Epithelial cell of prostate (primary cell): ENCODE measurements at regions not wholly inside any gene's neighbourhood (a gene's known extent, or its start where the extent isn't known, plus 50 kb on each side); places are given as distances from the start of the nearest gene placed in this dataset.

Experiments used
- DNase-seq: peaks from one replicate; pipeline ENCODE4 v3.0.0-alpha.2; 2011; ENCODE audit warnings: low read depth, low spot score
- H3K27ac ChIP-seq: fragments of 450-650 bp; 2 replicates; pipeline ENCODE4 v1.5.1; 2017; ENCODE audit warnings: mild to moderate bottlenecking

DNA sequence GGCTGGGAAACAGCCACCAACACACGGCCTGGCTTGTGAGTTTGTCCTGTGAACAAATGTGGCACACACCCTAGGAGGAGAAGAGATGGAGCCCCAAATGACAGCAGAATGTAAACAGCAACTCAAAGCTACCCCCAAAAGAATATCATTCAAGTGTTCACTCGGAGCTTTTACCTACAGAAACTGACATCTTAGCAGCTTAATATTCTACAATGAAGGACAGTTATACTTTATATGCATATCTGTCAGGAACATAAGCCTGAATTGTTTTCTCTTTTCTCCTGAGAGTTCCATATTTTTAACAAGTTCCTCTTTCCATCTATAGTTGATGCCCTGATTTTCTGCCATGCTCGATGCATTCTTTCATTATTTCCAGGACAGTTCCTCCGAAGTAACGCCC, 566.0 kb upstream of the MAP3K7 start:
- DNase-seq: no peak

DNA sequence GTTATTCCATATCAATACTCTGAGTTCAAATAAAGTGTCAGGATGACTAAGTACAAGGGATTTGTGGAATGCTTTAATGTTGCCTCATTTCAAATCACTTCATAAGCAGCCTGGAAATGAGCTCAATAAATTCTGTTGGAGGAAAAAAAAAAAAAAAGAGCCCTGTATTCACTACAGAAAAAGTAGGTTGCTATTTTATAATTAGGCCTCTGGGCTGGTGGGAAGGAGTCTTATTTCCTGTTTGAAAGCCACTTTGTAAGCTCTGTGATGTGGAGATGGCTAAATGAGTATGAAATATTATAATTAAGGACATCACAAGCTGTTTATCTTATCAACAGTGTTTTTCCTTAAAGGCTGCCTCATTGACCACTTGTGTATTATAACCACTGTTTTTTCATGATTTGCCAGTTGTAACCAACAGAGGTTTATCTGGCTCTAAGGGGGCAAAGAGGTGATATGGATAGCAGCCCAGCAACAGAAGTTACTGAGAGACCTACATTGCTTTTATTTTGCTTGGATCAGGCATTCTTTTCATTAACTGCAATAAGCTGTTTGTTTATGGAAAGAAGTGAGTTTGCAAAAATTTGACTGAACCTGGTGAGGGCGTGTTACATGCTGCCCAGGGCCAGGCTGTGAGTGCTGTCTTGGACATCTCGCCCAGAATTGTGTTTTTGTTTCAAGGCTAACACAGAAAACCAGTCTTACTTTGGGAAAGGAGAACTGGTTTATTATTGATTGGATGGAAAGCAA, 563.3 kb upstream of the MAP3K7 start:
- no peak overlapping the region for H3K27ac ChIP-seq
- DNase-seq: no peak

More for the DNA sequence above, 566.0 kb upstream of the MAP3K7 start:
- H3K27ac ChIP-seq: no peak overlapping the region

DNA sequence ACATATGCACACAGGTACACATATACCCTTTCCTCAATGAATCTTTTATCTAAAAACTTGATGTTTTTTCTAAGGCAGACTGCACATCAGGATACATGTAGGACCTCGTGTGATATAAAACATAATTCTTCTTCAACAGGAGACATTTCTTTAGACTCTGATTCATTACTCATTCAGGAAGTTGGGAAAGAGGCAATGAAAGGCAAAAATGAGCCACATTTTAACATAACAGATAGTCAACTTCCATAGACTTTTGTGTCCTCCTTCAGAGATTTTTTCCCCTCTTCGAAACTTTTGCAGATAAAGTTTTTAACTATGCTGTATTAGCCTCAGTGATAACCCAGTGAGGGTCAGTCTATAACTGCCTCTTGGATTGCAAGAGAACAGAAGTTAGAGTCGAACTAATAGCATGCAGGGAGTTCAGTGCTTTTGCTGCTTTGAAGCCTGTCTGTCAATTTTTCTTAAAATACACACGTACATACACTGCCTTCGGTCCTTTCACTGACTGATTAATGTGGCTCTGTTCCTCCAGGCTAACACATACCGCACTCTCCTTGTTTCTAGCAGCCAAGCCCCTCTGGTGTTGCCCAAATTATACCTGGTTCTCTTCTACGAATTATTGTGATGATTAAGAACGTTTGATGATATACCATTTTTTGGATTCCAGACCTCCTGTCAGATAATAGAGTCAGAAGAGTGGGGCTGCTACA, 562.5 kb upstream of the MAP3K7 start:
- DNase-seq: no peak
- no peak overlapping the region for H3K27ac ChIP-seq

DNA sequence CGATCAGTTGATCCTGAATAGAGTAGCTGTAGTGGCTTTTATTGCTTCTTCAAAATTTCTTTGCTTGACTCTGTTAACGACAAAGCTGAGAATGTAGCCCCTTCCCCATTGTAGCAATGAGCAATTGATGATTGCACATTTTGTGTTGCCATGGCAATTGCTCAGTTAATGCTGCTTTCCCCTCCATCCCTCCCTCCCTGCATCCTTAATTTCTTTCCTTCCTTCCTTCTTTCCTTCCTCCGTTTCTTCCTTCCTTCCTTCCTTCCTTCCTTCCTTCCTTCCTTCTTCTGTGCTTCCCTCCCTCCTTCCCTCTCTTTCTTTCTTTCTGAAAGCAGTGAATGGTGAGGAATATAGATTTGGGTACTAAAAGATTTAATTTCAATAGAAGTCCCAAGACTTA, 557.3 kb upstream of the MAP3K7 start:
- DNase-seq: no peak
- H3K27ac ChIP-seq: no peak overlapping the region

DNA sequence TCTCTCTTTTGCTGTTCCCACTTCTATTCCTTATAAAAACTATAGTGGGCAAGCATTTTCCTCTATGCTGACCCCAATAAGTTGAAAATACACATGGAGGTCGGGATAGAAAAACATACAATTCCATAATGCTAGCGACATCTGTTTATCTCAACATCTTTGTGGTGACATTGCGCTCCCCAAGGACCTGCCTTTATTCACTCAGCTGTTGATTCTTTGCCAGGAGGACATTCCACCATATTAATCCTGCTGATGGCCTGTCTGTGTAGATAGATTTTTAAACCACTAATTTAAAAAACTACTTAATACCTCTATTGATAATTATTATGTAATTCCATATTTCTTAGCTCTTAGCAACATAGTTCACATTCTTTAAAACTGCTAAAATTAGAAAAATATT, 555.3 kb upstream of the MAP3K7 start:
- no peak overlapping the region for H3K27ac ChIP-seq
- DNase-seq: no peak

DNA sequence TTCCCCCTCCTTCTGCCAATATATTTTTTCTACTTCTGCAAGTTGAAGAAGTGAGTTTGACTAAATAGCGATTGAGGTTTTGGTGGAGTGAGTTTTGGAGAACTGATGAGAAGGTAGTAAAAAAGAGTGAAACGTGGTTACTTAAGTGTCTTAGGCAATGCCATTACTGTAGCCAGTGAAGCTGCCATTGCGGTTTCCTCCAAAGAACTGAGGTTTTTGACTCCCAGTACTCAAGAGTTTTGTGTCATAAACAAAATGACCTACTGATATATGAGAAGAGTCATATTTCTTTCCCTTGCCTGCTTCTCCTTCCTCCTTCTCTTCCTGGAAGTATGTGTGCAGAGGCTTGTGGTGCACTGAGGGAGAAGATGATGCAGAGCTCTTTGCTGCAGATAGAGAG, 554.5 kb upstream of the MAP3K7 start:
- no peak for DNase-seq

DNA sequence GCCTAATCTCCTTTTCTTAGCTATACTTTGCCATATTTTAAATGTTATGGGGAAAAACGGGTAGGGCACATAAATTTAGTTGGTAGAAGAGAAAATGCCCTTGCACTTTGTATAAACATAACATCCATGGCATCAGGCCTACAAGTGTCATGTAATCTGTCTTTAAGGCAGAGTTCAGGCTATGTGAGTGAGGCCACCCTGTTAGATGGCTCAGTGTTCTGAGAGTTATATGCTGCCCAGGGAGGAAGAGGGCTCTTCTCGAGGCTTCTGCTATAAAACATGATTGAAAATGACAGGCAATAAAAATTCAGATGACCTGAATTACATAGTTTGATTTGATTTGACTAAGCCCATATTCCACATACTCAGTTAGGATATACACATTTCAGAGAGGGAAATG, 553.6 kb upstream of the MAP3K7 start:
- no peak for DNase-seq
- H3K27ac ChIP-seq: no peak overlapping the region

More for the DNA sequence above, 554.5 kb upstream of the MAP3K7 start:
- H3K27ac ChIP-seq: no peak overlapping the region

DNA sequence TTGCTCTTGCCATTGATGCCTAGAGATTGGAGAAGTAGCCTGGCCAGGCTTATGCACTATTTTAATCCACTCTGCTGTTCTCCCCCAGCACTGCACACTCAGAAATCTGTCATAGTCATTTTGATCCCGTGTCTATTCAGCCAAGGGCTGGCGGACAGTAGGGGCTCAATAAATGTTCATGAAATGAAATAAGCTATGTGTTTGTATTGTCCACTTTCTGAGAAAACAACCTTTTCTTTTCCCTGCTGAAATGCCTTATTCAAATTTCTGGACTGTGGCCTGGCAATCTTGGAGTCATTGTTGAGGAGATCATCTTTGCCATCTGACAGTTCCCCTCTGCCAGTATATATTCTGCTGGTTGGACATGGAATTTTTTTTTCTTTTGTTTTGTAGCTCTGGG, 550.4 kb upstream of the MAP3K7 start:
- no peak for DNase-seq

DNA sequence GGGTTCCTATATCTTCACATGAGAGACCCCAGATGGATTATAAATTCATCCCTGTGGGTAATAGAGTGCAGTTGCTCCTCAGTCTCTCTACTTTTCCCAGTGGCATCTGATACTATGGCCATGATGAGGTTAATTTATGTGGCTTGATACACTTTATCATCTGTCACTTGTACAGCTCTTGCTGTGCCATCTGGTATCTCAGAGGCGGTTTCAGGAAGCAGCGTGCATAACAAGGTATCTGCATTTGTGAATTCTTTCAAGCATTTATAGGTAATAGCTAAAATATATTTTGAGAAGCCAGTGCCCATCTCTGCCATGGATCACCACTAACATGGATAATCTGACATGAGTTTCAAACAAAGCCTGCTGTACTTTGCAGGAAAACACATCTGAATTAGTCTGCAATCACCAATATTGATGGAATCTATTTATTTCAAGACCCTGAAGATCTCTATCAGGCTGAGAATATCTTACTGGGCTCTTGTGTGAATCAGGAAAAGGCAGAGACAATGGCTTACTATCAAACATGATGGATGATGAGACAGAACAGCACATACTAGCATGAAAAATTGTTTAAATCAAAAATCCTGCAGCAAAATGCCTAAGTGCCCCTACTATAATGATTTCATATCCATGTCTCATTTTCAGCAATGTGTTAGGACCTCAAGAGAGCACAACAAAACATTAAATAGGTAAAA, 548.7 kb upstream of the MAP3K7 start:
- H3K27ac ChIP-seq: no peak overlapping the region
- no peak for DNase-seq

More for the DNA sequence above, 550.4 kb upstream of the MAP3K7 start:
- no peak overlapping the region for H3K27ac ChIP-seq

DNA sequence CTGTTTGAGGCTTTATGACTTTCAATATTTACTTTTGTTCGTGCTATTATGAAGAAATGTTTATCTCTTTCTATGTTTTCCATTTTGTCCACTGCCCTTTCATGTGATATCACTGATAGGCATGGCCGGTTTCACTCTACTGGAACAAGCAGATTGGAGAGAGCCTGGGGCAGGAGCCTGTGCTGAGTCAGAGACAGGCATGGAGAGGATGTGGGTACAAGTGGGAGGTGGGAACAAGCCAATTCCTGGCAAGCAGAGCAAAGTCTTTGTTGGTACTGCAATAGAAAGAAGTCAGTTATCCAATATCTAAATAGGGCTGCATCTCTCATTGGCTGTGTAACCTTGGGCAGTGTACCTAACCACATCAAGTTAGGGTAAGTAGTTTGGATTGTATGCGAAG, 545.6 kb upstream of the MAP3K7 start:
- DNase-seq: peak; percentile 24
- no peak overlapping the region for H3K27ac ChIP-seq

DNA sequence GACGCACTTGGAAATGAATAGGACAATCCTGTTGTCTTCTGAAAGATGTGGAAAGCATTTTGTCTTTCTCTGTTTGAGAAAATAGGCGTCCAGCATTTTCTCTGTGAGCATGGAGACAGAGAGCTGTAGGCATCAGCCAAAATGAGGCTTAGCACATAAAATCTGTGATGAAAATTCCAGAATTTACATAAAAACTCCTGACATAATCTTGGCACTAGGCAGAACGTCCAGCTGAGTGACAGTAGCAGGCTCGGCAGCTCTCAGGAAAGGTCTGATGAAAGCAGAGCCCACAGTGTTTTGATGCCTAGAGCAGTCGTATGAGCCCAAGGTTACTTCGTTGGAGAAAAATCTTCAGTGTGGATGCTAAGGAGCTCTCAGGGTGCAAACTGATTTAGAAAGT, 543.3 kb upstream of the MAP3K7 start:
- DNase-seq: no peak
- H3K27ac ChIP-seq: no peak overlapping the region

DNA sequence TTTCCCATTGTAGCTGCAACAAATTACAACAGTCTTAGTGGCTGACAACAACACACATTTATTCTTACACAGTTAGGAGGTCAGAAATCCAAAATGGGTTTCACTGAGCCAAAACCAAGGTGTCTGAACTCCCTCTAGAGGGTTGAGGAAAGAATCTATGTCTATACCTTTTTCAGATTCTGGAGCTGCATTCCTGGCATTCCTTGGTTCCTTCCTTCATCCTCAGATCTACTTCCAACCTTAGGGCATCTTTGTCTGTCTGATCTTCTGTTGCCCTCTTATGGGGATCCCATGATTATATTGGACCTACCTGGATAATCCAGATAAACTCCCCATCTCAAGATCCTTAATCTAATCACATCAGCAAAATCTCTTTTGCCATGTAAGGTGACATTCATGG, 540.9 kb upstream of the MAP3K7 start:
- no peak overlapping the region for H3K27ac ChIP-seq
- no peak for DNase-seq

DNA sequence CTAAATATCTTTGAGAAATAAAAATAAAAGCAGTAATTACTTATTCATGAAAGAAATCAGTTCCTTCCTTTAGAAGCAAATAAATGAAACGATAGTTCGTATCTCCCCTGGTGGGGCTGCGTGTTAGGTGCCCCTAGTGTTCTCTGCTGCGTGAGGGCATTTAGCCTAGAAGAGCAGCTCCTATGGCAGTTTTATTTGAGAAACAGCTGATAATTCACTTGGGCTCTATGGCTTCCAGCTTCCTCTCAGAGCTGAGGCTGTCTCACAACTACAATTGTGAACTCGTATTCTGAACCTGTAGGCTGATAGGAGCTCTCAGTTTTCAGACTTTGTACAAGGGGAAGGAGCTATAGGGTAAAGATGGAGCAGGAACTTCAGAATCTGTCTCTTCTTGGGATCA, 540.0 kb upstream of the MAP3K7 start:
- no peak for DNase-seq
- H3K27ac ChIP-seq: no peak overlapping the region

DNA sequence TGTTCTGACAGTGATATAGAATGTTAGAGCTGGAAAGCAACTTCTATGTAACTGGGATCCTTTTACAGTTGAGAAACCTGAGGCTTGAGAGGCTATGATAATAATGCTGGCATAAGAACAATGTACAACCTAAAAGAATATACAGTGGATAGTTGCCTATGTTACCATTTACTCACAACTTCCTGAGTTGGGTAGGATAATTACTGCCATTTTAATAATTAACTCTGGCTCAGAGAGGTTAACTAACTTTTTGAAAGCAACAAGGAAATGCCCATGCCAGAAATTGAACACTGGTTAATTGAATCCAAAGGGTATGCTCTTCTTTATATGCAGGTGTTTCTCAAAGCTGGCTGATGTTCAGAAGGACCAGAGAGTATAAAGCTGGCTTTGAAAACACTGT, 530.7 kb upstream of the MAP3K7 start:
- H3K27ac ChIP-seq: no peak overlapping the region
- DNase-seq: no peak

DNA sequence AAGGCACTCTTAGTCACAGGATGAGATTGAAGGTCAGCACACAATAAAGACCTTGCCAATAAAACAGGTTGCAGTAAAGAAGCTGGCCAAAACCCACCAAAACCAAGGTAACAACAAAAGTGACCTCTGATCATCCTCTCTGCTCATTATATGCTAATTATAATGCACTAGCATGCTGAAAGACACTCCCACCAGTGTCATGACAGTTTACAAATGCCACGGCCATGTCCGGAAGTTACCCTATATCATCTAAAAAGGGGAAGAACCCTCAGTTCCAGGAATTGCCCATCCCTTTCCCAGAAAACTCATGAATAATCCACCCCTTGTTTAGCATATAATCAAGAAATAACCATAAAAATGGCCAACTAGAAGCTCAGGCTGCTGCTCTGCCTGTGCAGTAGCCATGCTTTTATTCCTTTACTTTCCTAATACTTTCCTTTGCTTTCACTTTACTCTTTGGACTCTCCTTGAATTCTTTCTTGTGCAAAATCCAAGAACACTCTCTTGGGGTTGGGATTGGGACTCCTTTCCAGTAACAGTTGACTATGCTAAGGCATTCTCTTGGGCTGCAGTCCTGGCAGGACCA, 527.3 kb upstream of the MAP3K7 start:
- DNase-seq: no peak
- H3K27ac ChIP-seq: no peak overlapping the region

DNA sequence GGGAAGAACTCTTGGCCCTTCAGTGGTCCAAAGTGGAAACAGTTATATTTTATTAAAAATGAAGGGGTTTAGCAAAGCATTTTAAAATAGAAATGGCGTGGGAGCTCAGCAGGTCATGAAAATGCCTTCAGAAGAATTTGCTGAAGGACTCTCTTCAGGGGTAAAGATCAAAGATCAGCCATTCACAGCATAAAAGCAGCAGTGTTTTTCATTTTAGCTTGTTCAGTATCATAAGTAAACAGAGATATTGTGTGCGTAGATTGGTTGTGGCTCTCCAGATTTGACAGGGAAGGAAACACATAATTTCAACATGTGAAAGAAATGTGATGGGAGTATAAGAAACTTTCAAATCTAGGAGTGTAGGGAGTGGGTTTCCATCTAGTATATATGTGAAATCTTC, 519.2 kb upstream of the MAP3K7 start:
- DNase-seq: no peak
- H3K27ac ChIP-seq: no peak overlapping the region

DNA sequence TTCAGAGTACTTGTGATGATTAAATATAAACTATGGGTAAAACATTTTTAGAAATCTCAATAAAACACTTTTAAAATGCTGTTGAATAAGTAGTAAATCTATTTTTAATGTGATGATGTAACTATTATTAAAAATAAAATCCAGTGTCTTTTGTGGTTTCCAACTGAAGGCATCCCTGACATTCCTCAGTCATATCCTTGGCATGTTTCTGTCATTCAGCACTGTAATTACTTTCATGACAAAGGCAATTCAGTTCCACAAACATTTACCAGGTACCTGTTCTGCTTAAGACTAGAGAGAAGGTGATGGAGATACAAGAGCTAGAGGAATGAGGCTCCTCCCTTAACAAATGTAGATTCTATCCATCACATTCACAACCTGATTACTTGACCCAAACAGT, 518.7 kb upstream of the MAP3K7 start:
- H3K27ac ChIP-seq: no peak overlapping the region
- no peak for DNase-seq

DNA sequence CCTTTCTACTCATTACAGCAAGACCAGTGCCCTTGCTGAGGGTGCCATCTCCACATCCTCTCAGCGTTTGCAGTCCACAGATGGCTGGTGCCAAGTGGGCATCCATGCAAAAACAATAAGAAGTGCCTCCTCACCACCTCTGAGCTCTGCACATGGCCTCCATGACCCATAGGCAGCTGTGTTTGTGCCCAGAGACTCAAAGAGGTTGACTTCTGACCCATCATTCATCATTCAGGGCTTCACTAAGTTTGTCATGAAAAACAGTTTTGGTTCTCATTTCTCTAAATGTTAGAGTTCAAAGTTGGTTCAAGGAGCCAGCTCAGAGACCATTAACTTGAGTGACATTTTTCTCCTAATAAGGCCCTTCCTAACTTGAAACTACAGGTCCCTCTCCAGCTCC, 512.6 kb upstream of the MAP3K7 start:
- no peak for DNase-seq
- H3K27ac ChIP-seq: no peak overlapping the region

DNA sequence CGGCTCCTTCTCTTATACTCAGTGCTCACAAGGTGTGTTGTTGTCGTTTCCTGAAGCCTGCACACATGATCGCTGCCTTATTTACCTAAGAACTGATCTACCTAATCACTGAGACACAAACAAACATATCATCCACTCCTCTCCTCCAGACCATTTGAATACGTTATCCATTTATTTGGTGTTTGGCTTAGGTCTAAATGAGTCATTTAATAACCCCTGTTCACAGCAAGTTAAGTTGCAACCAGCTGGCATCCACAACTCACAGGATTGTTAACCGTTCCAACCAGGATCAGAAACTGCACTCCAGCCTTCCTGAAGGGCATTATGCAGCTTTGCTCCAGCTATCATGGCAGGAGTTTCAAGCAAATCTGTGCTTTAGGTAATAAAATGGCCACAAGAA, 511.1 kb upstream of the MAP3K7 start:
- no peak for DNase-seq
- H3K27ac ChIP-seq: no peak overlapping the region

DNA sequence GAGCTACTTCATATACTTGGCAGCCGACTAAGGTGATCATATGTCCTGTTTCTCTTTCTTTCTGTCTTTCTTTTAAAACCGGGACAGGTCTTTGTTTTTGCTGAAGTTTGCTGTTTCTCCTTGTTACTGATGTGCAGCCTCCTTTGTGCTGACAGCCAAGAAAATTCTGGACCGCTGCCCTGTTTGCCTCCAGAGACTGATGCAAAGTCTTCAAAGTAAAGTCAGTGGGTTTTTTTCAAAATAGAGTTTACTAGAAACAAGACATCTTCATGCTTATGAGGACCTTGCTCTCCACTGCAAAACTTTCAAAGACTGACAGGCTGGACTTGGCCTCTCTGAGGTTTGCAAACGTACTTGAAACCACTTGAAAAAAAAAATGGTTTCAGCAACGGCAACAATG, 510.5 kb upstream of the MAP3K7 start:
- no peak overlapping the region for H3K27ac ChIP-seq
- DNase-seq: no peak
